Coronary artery (tissue), 2 donors: ENCODE measurements at regions not wholly inside any gene's neighbourhood (a gene's known extent, or its start where the extent isn't known, plus 50 kb on each side); places are given as distances from the start of the nearest gene placed in this dataset.

Source experiments
- DNase-seq: peaks from one replicate; pipeline ENCODE4 v3.0.0-alpha.2; 2017; ENCODE audit warnings: low spot score
- H3K27ac ChIP-seq, 2 donors: fragments of 200-600 bp; sonication (generic); one replicate each; pipeline ENCODE4 v1.5.1; 2016 to 2019
- H3K4me3 ChIP-seq: fragments of 200-600 bp; sonication (generic); 2 replicates; pipeline ENCODE4 v1.5.1; 2016; ENCODE audit warnings: mild to moderate bottlenecking, moderate library complexity
- CTCF ChIP-seq: fragments of 200-600 bp; sonication (generic); IDR thresholded peaks from one replicate; pipeline ENCODE4 v1.5.1; 2019; ENCODE audit warnings: antibody characterized with exemption

GRCh38 chr10:113278221-113278620 is 274.6 kb upstream of the HABP2 start:
- H3K4me3 ChIP-seq = no peak overlapping the region
- DNase-seq = no peak
- no peak for TF ChIP-seq CTCF
- no peak overlapping the region for H3K27ac ChIP-seq

DNA sequence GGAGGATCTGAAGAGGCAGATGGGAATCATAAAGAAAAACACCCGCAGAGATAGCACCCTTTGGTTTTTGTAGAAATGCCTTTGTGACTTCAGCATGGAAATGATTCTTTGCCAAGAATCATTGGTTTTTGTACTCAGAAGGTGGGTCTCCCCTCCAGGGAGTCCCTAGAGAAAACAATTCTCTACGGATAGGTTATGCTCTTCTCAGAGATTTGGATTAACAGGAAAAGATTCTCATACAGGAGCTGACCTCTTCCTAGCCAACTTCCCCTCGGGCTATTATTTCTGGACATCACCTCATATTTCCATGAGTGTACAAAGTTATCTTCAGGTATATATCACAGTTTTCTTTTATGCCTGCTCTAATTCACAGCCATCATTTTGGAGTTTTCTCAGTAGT is 274.2 kb upstream of the HABP2 start:
- TF ChIP-seq CTCF = no peak
- no peak overlapping the region for H3K27ac ChIP-seq

DNA sequence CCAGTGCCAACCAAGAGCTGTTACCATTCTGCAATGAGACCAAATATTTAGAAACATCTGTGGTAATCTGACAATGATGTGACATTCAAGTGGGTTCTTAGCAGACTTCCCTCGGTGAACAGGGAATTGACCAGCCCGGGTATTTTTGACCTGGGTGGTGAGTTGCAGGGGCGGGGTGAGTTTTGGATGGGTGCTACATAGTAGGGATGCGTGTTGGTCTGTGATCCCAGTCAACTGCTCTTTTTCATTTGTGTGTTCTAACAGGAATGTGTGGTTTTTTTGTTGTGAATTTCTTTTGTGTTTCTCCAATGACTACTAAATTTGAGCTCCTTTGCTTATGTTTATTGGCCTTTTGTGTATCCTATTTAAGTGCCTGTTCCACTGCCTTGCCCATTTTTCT is 273.6 kb upstream of the HABP2 start:
- no peak for TF ChIP-seq CTCF
- DNase-seq = no peak

More for the DNA sequence above, 274.2 kb upstream of the HABP2 start:
- DNase-seq = no peak
- no peak overlapping the region for H3K4me3 ChIP-seq

DNA sequence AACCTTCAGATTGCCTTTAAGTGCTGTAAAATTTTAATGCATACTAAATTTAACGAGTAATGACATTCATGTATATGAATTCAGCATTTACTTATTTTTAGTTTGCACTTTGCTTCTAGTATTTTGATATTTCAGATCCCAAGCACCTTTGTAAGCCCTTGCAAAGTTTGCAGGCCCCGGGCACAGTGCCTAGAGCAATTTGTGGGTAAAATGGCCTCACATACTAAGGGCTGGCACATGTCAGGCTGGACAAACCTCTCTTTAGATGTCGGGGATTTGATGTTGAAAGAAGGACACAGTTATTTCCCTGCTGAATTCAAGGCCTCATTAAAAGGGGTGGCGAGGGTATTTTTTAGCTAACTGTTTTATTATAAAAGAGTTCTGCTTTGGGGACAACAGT is 270.3 kb upstream of the HABP2 start:
- no peak overlapping the region for H3K27ac ChIP-seq
- TF ChIP-seq CTCF = no peak
- H3K4me3 ChIP-seq = no peak overlapping the region
- DNase-seq = no peak

More for the DNA sequence above, 273.6 kb upstream of the HABP2 start:
- H3K4me3 ChIP-seq = no peak overlapping the region
- no peak overlapping the region for H3K27ac ChIP-seq

DNA sequence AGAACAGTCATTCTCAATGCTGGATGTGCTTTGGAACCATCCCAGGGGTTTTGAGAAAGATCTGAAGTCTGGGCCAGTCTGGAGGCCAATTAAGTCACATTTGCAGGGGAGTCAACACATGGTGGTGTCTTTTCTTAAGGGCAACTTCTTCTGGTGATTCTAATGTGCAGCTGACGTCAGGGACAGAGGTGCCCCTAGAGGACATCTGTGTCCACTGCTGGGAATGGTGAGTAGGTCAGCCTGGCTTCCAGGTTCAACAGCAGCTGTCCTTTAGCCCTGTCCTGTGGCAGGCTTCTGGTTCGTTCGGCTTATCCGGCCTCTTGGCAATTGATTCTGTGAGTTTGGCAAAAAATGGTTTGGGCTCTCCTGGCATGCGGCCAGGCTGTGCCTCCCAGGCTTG is 269.7 kb upstream of the HABP2 start:
- Histone ChIP-seq H3K4me3 (no peak overlapping the region), H3K27ac (no peak overlapping the region)
- no peak for TF ChIP-seq CTCF
- peak; percentile 65 for DNase-seq

DNA sequence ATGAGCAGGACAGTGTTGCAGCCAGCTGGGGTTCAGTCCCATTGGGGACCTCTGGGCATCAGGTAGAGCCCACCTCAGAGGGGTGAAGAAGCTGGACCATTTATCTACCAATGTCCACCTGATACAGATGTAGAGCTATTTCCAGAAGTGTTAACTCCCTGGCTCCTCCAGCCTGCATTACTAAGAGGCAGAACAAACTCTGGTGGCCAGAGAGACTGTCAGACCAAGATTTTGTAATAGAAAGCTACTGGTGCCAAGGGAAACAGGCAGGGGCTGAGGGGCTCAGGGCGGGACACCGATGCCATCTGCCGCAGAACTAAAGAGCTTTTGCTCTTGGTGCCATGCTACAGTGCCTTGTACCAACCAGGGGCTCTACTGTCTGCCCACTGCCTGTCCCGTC is 268.2 kb upstream of the HABP2 start:
- Histone ChIP-seq H3K4me3 (peak overlapping the region; percentile 11), H3K27ac (peak overlapping the region in 1 of 2 donors; percentile 48)
- peak; percentile 62 for DNase-seq
- TF ChIP-seq CTCF = no peak

DNA sequence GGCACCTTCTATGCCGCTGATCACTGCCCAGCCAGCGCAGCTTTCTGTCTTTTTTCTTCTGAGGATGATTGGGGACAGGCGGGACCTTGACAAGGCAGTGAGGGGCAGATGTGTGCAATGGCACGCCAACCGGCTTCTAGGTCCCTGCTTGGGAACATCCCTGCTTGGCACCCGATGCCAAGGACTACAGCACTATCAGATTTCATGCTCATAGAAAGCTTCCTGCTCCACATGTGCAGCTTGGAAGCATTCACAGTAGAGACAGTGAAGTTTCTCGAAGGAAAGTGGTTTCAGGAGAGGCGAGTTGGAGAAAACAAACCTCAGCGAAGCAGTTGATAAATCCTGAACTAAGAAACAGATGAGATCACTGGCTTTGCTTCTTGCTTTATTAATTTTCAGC is 267.5 kb upstream of the HABP2 start:
- no peak for TF ChIP-seq CTCF
- DNase-seq = no peak
- Histone ChIP-seq H3K4me3 (no peak overlapping the region), H3K27ac (peak overlapping the region in 1 of 2 donors; percentile 48)
